ENCODE measurements at regions not wholly inside any gene's neighbourhood (a gene's known extent, or its start where the extent isn't known, plus 50 kb on each side); places are given as distances from the start of the nearest gene placed in this dataset.

- 98% methylated on average over 2 of the region's 3 CpGs for WGBS
- H3K9me3 ChIP-seq (ENCODE audit: insufficient read depth, low read depth, low read length): no peaks in the 10 kb centered on the region
Measured at GRCh38 chr5:84688566-84688965, 303.9 kb upstream of the EDIL3 start.

DNA sequence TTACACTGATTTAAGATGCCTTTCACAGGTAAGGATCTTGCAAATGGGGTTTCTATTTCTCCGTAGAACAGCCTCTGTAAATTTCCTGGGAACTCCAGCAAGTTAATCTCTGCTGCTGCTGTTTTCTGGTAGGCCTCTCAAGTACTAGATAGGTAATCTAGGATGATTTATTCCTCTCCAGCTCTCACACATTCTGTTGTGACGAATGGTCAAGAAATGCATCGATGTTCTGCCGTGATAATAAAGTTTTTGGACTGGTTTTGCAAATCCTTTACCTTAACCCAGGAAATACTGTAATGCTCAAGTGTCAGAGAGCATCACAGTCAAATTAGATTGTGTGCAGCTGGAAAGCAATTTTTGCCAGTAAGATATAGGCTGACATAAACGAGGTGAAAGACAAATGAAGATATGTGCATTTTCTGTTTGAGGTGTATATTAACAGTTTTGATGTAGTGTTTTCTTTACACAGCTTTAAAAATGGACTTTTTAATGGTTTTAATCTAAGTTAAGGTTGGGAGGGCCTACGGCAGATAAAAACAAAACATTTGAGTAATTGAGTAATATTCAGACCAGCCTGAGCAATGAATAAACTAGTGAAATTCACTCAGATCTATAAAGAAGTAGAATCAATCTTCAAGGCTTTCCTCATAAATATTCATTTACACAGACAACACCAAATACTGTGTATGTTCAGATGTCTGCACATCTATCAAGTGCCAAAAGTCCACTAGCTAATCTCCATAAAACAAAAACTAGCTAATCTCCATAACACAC lies 300.6 kb upstream of the EDIL3 start:
- no peak overlapping the region for H3K4me3 ChIP-seq (ENCODE audit: low read length)
- peaks cover 6% of the 10 kb centered on the region; the same call in 1 of the 2 replicates for H3K4me1 ChIP-seq (ENCODE audit: insufficient read depth, low read length)
- no peak overlapping the region; the same call in 1 of the 2 replicates for H3K27ac ChIP-seq (ENCODE audit: low read depth, low read length)
- H3K36me3 ChIP-seq (ENCODE audit: insufficient read depth, low read length): no peaks in the 10 kb centered on the region
- WGBS: 90% methylated on average over 6 of the region's 6 CpGs
- H3K9me3 ChIP-seq (ENCODE audit: insufficient read depth, low read depth, low read length): peaks cover 5% of the 10 kb centered on the region; the same call in 1 of the 2 replicates
- H3K9ac ChIP-seq (ENCODE audit: low read depth, low read length): no peak overlapping the region
- no peaks in the 10 kb centered on the region for H3K27me3 ChIP-seq (ENCODE audit: insufficient read depth, low read length)

More at GRCh38 chr5:84688566-84688965, 303.9 kb upstream of the EDIL3 start:
- no peaks in the 10 kb centered on the region for H3K27me3 ChIP-seq (ENCODE audit: insufficient read depth, low read length)
- H3K4me3 ChIP-seq (ENCODE audit: low read length): no peak overlapping the region
- peaks cover 3% of the 10 kb centered on the region; the same call in 1 of the 2 replicates for H3K4me1 ChIP-seq (ENCODE audit: insufficient read depth, low read length)
- no peak overlapping the region for H3K9ac ChIP-seq (ENCODE audit: low read depth, low read length)
- no peak overlapping the region for H3K27ac ChIP-seq (ENCODE audit: low read depth, low read length)
- H3K36me3 ChIP-seq (ENCODE audit: insufficient read depth, low read length): no peaks in the 10 kb centered on the region

GRCh38 chr5:84683594-84683993 lies 298.9 kb upstream of the EDIL3 start:
- 85% methylated on average over 2 of the region's 2 CpGs for WGBS
- no peak overlapping the region for H3K9ac ChIP-seq (ENCODE audit: low read depth, low read length)

GRCh38 chr5:84682531-84682930 lies 297.9 kb upstream of the EDIL3 start:
- no peaks in the 10 kb centered on the region for H3K27me3 ChIP-seq (ENCODE audit: insufficient read depth, low read length)
- no CpG with 5 or more reads among the region's 1 CpG for whole genome bisulfite sequencing

More at GRCh38 chr5:84683594-84683993, 298.9 kb upstream of the EDIL3 start:
- no peaks in the 10 kb centered on the region for H3K27me3 ChIP-seq (ENCODE audit: insufficient read depth, low read length)
- H3K4me1 ChIP-seq (ENCODE audit: insufficient read depth, low read length): peaks cover 6% of the 10 kb centered on the region; the same call in 1 of the 2 replicates
- H3K4me3 ChIP-seq (ENCODE audit: low read length): no peak overlapping the region
- no peaks in the 10 kb centered on the region for H3K36me3 ChIP-seq (ENCODE audit: insufficient read depth, low read length)
- peaks cover 5% of the 10 kb centered on the region; the same call in 1 of the 2 replicates for H3K9me3 ChIP-seq (ENCODE audit: insufficient read depth, low read depth, low read length)
- no peak overlapping the region for H3K27ac ChIP-seq (ENCODE audit: low read depth, low read length)

DNA sequence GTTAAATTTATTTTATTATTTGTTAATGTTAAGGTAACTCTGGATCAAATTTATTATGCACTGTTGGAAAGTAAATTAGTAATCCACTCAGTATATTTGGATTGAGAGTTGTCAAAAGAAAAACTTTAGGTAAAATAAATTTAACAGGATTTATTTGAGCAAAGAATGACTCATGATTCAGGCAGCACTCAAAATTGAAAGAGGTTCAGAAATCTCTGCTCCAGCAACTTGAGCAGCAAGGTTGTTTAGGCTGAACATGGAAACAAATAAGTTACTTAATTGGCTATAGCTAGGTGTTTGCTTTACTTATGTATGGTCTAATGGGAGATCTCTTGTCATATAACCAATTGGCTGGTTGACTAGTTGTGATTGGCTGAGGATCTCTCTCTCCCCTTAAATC lies 296.2 kb upstream of the EDIL3 start:
- H3K9ac ChIP-seq (ENCODE audit: low read depth, low read length): no peak overlapping the region
- no peaks in the 10 kb centered on the region for H3K36me3 ChIP-seq (ENCODE audit: insufficient read depth, low read length)
- H3K9me3 ChIP-seq (ENCODE audit: insufficient read depth, low read depth, low read length): peaks cover 5% of the 10 kb centered on the region; the same call in 1 of the 2 replicates
- peaks cover 6% of the 10 kb centered on the region; the same call in 1 of the 2 replicates for H3K4me1 ChIP-seq (ENCODE audit: insufficient read depth, low read length)
- no peak overlapping the region for H3K27ac ChIP-seq (ENCODE audit: low read depth, low read length)
- H3K27me3 ChIP-seq (ENCODE audit: insufficient read depth, low read length): no peaks in the 10 kb centered on the region
- H3K4me3 ChIP-seq (ENCODE audit: low read length): no peak overlapping the region

More at GRCh38 chr5:84682531-84682930, 297.9 kb upstream of the EDIL3 start:
- Histone ChIP-seq H3K4me1 (ENCODE audit: insufficient read depth, low read length) (peaks cover 6% of the 10 kb centered on the region; the same call in 1 of the 2 replicates), H3K9ac (ENCODE audit: low read depth, low read length) (no peak overlapping the region), H3K4me3 (ENCODE audit: low read length) (no peak overlapping the region), H3K27ac (ENCODE audit: low read depth, low read length) (no peak overlapping the region), H3K9me3 (ENCODE audit: insufficient read depth, low read depth, low read length) (peaks cover 5% of the 10 kb centered on the region; the same call in 1 of the 2 replicates), H3K36me3 (ENCODE audit: insufficient read depth, low read length) (no peaks in the 10 kb centered on the region)

DNA sequence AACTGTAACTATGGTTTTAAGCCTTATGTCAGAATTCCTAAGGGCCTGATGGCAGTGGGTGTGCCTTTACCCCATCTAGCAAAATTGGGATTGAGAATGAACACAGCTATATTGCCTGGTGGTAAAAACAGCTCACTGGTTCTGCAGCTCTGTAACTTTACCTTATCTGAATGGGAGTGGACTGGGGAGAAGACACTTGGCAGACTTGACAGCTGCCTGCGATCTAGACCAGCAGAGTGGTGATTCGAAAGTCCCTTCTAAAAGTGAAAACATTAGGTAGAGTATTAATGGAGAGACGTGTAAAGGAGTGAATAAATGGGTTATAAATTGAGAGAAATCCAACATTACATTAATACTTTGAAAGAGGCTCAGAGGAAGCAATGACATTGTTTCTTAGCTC lies 289.1 kb upstream of the EDIL3 start:
- H3K4me1 ChIP-seq (ENCODE audit: insufficient read depth, low read length): no peaks in the 10 kb centered on the region
- H3K27ac ChIP-seq (ENCODE audit: low read depth, low read length): no peak overlapping the region
- H3K9me3 ChIP-seq (ENCODE audit: insufficient read depth, low read depth, low read length): peaks cover 17% of the 10 kb centered on the region
- 93% methylated on average over 2 of the region's 3 CpGs for WGBS
- H3K27me3 ChIP-seq (ENCODE audit: insufficient read depth, low read length): no peaks in the 10 kb centered on the region
- no peak overlapping the region for H3K9ac ChIP-seq (ENCODE audit: low read depth, low read length)
- H3K36me3 ChIP-seq (ENCODE audit: insufficient read depth, low read length): no peaks in the 10 kb centered on the region
- H3K4me3 ChIP-seq (ENCODE audit: low read length): no peak overlapping the region

DNA sequence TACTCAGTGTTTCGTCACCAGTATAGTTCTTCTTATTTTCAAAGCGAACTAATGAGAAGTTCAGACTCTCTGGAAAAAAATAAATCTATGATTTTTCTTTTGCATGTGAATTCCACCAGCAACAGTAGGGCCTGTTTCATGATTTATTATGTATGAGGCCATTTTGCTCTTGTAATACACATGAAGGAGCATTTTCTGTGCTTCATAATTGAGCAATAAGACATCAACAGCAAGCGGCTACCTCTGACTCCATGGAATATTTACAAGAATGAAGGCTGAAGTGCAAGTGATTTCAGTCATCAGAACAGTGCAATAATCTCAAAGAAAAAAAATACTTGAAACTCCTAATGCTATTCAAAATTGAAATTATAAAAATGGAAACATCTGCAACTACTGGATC lies 282.9 kb upstream of the EDIL3 start:
- H3K9me3 ChIP-seq (ENCODE audit: insufficient read depth, low read depth, low read length): peaks cover 18% of the 10 kb centered on the region
- H3K4me1 ChIP-seq (ENCODE audit: insufficient read depth, low read length): no peaks in the 10 kb centered on the region
- H3K4me3 ChIP-seq (ENCODE audit: low read length): no peak overlapping the region
- H3K27ac ChIP-seq (ENCODE audit: low read depth, low read length): no peak overlapping the region
- no peaks in the 10 kb centered on the region for H3K36me3 ChIP-seq (ENCODE audit: insufficient read depth, low read length)
- H3K9ac ChIP-seq (ENCODE audit: low read depth, low read length): no peak overlapping the region
- H3K27me3 ChIP-seq (ENCODE audit: insufficient read depth, low read length): no peaks in the 10 kb centered on the region
- 93% methylated on average over 3 of the region's 3 CpGs for WGBS

- Histone ChIP-seq H3K36me3 (ENCODE audit: insufficient read depth, low read length) (no peaks in the 10 kb centered on the region), H3K9me3 (ENCODE audit: insufficient read depth, low read depth, low read length) (no peaks in the 10 kb centered on the region), H3K9ac (ENCODE audit: low read depth, low read length) (no peak overlapping the region), H3K4me1 (ENCODE audit: insufficient read depth, low read length) (peaks cover 10% of the 10 kb centered on the region), H3K27me3 (ENCODE audit: insufficient read depth, low read length) (no peaks in the 10 kb centered on the region), H3K4me3 (ENCODE audit: low read length) (no peak overlapping the region), H3K27ac (ENCODE audit: low read depth, low read length) (no peak overlapping the region)
- 29% methylated on average over 1 of the region's 1 CpG for WGBS
Measured at GRCh38 chr5:84650429-84650828, 265.7 kb upstream of the EDIL3 start.

DNA sequence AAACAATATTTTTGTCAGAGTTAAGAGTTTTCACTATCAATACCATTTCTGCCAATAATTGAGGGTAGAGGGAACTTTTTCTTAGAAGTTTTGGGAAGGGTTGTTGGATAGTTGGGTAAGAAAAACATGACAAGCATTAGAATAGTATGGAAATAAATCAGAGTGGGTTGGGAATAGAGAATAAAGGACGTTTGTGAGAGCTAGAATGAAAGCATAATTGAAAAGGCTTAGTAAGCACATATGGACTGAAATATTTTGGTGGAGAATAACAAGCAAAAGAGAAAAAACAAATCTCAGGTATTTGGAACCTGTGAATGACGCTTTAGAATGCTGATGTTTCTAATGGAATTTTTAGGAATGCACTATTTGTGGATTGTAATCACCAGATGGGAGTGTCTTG lies 262.9 kb upstream of the EDIL3 start:
- no peak overlapping the region for H3K9ac ChIP-seq (ENCODE audit: low read depth, low read length)
- no peaks in the 10 kb centered on the region for H3K36me3 ChIP-seq (ENCODE audit: insufficient read depth, low read length)
- 88% methylated on average over 2 of the region's 2 CpGs for WGBS
- H3K27me3 ChIP-seq (ENCODE audit: insufficient read depth, low read length): no peaks in the 10 kb centered on the region
- no peak overlapping the region for H3K4me3 ChIP-seq (ENCODE audit: low read length)
- H3K27ac ChIP-seq (ENCODE audit: low read depth, low read length): no peak overlapping the region
- H3K4me1 ChIP-seq (ENCODE audit: insufficient read depth, low read length): peaks cover 10% of the 10 kb centered on the region
- no peaks in the 10 kb centered on the region for H3K9me3 ChIP-seq (ENCODE audit: insufficient read depth, low read depth, low read length)

DNA sequence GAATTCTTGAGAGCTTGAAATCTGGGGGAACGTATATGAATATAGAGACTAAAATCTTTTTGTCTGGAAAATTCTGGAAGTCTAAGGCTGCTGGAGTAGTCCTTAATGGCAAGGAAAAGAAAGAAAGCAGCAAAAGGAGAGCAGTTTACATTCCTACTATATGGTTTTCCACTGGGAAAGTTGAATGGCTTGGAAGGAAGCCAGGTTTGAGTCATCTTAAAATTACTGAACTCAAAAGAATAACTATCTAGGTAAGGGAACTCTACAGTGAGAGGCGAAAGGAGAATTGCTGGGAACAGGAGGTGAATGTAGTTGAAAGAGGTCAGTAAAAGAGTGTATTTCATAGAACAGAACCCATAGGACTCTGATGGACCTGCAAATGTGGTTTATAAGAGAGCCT lies 258.1 kb upstream of the EDIL3 start:
- no peak overlapping the region for H3K4me3 ChIP-seq (ENCODE audit: low read length)
- 96% methylated on average over 2 of the region's 2 CpGs for WGBS
- no peak overlapping the region for H3K9ac ChIP-seq (ENCODE audit: low read depth, low read length)
- no peaks in the 10 kb centered on the region for H3K27me3 ChIP-seq (ENCODE audit: insufficient read depth, low read length)
- H3K27ac ChIP-seq (ENCODE audit: low read depth, low read length): no peak overlapping the region
- no peaks in the 10 kb centered on the region for H3K4me1 ChIP-seq (ENCODE audit: insufficient read depth, low read length)
- no peaks in the 10 kb centered on the region for H3K36me3 ChIP-seq (ENCODE audit: insufficient read depth, low read length)
- no peaks in the 10 kb centered on the region for H3K9me3 ChIP-seq (ENCODE audit: insufficient read depth, low read depth, low read length)

- no peaks in the 10 kb centered on the region for H3K4me1 ChIP-seq (ENCODE audit: insufficient read depth, low read length)
Measured at GRCh38 chr5:84642324-84642723, 257.6 kb upstream of the EDIL3 start.

More at GRCh38 chr5:84642324-84642723, 257.6 kb upstream of the EDIL3 start:
- no peak overlapping the region for H3K9ac ChIP-seq (ENCODE audit: low read depth, low read length)
- no peak overlapping the region for H3K27ac ChIP-seq (ENCODE audit: low read depth, low read length)
- H3K9me3 ChIP-seq (ENCODE audit: insufficient read depth, low read depth, low read length): no peaks in the 10 kb centered on the region
- H3K4me3 ChIP-seq (ENCODE audit: low read length): no peak overlapping the region
- 96% methylated on average over 8 of the region's 8 CpGs for WGBS
- no peaks in the 10 kb centered on the region for H3K27me3 ChIP-seq (ENCODE audit: insufficient read depth, low read length)
- no peaks in the 10 kb centered on the region for H3K36me3 ChIP-seq (ENCODE audit: insufficient read depth, low read length)
